T-helper 2 cell treated with Interferon-gamma antibody and Interleukin-4, amounts not matched to agents 5 μg/mL and 100 μg/mL, for 36 hours (primary cell): ENCODE measurements at regions not wholly inside any gene's neighbourhood (a gene's known extent, or its start where the extent isn't known, plus 50 kb on each side); places are given as distances from the start of the nearest gene placed in this dataset.

Experiments
- DNase-seq: peaks from one replicate; pipeline ENCODE4 v3.0.0; 2021; ENCODE audit warnings: low spot score
- H3K27ac Mint-ChIP-seq: one replicate; pipeline ENCODE4 v1.8.0; 2021; ENCODE audit warnings: mild to moderate bottlenecking, mixed read lengths
- H3K27me3 Mint-ChIP-seq: one replicate; pipeline ENCODE4 v1.8.0; 2021; ENCODE audit warnings: low read depth, mixed read lengths
- H3K36me3 Mint-ChIP-seq: one replicate; pipeline ENCODE4 v1.8.0; 2021; ENCODE audit warnings: low read depth, mixed read lengths
- H3K4me1 Mint-ChIP-seq: one replicate; pipeline ENCODE4 v1.8.0; 2021; ENCODE audit warnings: low read depth, mixed read lengths
- H3K4me3 Mint-ChIP-seq: one replicate; pipeline ENCODE4 v1.8.0; 2022; ENCODE audit warnings: mild to moderate bottlenecking, moderate library complexity, mixed read lengths
- H3K9me3 Mint-ChIP-seq: one replicate; pipeline ENCODE4 v1.8.0; 2021; ENCODE audit warnings: mixed read lengths

- H3K36me3 Mint-ChIP-seq = no peaks in the 10 kb centered on the region
- H3K27ac Mint-ChIP-seq = no peak overlapping the region
- no peak overlapping the region for H3K4me3 Mint-ChIP-seq
- H3K27me3 Mint-ChIP-seq = no peaks in the 10 kb centered on the region
- DNase-seq = no peak
- no peaks in the 10 kb centered on the region for H3K4me1 Mint-ChIP-seq
- no peaks in the 10 kb centered on the region for H3K9me3 Mint-ChIP-seq
Observed at GRCh38 chr9:120104771-120105170, 475.2 kb downstream of the CDK5RAP2 start.

GRCh38 chr9:120100595-120100994 is 479.4 kb downstream of the CDK5RAP2 start:
- Mint-ChIP-seq H3K4me1 (no peaks in the 10 kb centered on the region), H3K36me3 (no peaks in the 10 kb centered on the region), H3K27me3 (no peaks in the 10 kb centered on the region), H3K4me3 (no peak overlapping the region), H3K9me3 (no peaks in the 10 kb centered on the region), H3K27ac (no peak overlapping the region)
- DNase-seq = no peak

GRCh38 chr9:120099065-120099464 is 480.9 kb downstream of the CDK5RAP2 start:
- Mint-ChIP-seq H3K27me3 (no peaks in the 10 kb centered on the region), H3K4me3 (no peak overlapping the region), H3K36me3 (no peaks in the 10 kb centered on the region), H3K4me1 (no peaks in the 10 kb centered on the region), H3K27ac (no peak overlapping the region), H3K9me3 (no peaks in the 10 kb centered on the region)
- no peak for DNase-seq

GRCh38 chr9:120098584-120098983 is 481.4 kb downstream of the CDK5RAP2 start:
- Mint-ChIP-seq H3K36me3 (no peaks in the 10 kb centered on the region), H3K27ac (no peak overlapping the region), H3K9me3 (no peaks in the 10 kb centered on the region), H3K4me3 (no peak overlapping the region), H3K27me3 (no peaks in the 10 kb centered on the region), H3K4me1 (no peaks in the 10 kb centered on the region)
- DNase-seq = no peak

GRCh38 chr9:120091206-120091605 is 488.8 kb downstream of the CDK5RAP2 start:
- Mint-ChIP-seq H3K27me3 (no peaks in the 10 kb centered on the region), H3K27ac (no peak overlapping the region), H3K9me3 (peaks cover 9% of the 10 kb centered on the region), H3K36me3 (no peaks in the 10 kb centered on the region), H3K4me3 (no peak overlapping the region), H3K4me1 (no peaks in the 10 kb centered on the region)
- no peak for DNase-seq

GRCh38 chr9:120080849-120081248 is 499.1 kb downstream of the CDK5RAP2 start:
- Mint-ChIP-seq H3K4me3 (no peak overlapping the region), H3K9me3 (peaks cover 10% of the 10 kb centered on the region), H3K27ac (no peak overlapping the region), H3K4me1 (no peaks in the 10 kb centered on the region), H3K27me3 (no peaks in the 10 kb centered on the region), H3K36me3 (no peaks in the 10 kb centered on the region)
- no peak for DNase-seq

GRCh38 chr9:120078112-120078511 is 501.9 kb downstream of the CDK5RAP2 start:
- Mint-ChIP-seq H3K27ac (no peak overlapping the region), H3K36me3 (no peaks in the 10 kb centered on the region), H3K4me1 (no peaks in the 10 kb centered on the region), H3K4me3 (no peak overlapping the region), H3K27me3 (no peaks in the 10 kb centered on the region), H3K9me3 (no peaks in the 10 kb centered on the region)
- DNase-seq = no peak

- DNase-seq = no peak
- no peaks in the 10 kb centered on the region for H3K9me3 Mint-ChIP-seq
- H3K27me3 Mint-ChIP-seq = no peaks in the 10 kb centered on the region
- no peaks in the 10 kb centered on the region for H3K4me1 Mint-ChIP-seq
- no peak overlapping the region for H3K4me3 Mint-ChIP-seq
- no peak overlapping the region for H3K27ac Mint-ChIP-seq
- H3K36me3 Mint-ChIP-seq = no peaks in the 10 kb centered on the region
Observed at GRCh38 chr9:120071760-120072159, 508.2 kb downstream of the CDK5RAP2 start.

- peaks cover 5% of the 10 kb centered on the region for H3K9me3 Mint-ChIP-seq
- H3K36me3 Mint-ChIP-seq = no peaks in the 10 kb centered on the region
- no peak for DNase-seq
Observed at GRCh38 chr9:120066315-120066714, 513.7 kb downstream of the CDK5RAP2 start.

GRCh38 chr9:120065151-120065550 is 514.8 kb downstream of the CDK5RAP2 start:
- H3K4me3 Mint-ChIP-seq = no peak overlapping the region
- DNase-seq = no peak
- H3K27ac Mint-ChIP-seq = no peak overlapping the region
- H3K27me3 Mint-ChIP-seq = no peaks in the 10 kb centered on the region
- peaks cover 5% of the 10 kb centered on the region for H3K9me3 Mint-ChIP-seq
- no peaks in the 10 kb centered on the region for H3K4me1 Mint-ChIP-seq
- no peaks in the 10 kb centered on the region for H3K36me3 Mint-ChIP-seq

More at GRCh38 chr9:120066315-120066714, 513.7 kb downstream of the CDK5RAP2 start:
- Mint-ChIP-seq H3K4me3 (no peak overlapping the region), H3K27ac (no peak overlapping the region), H3K4me1 (no peaks in the 10 kb centered on the region), H3K27me3 (no peaks in the 10 kb centered on the region)

- Mint-ChIP-seq H3K4me1 (no peaks in the 10 kb centered on the region), H3K27me3 (no peaks in the 10 kb centered on the region), H3K27ac (no peak overlapping the region), H3K36me3 (no peaks in the 10 kb centered on the region), H3K9me3 (no peaks in the 10 kb centered on the region), H3K4me3 (no peak overlapping the region)
- DNase-seq = no peak
Observed at GRCh38 chr9:120045011-120045410, 535.0 kb downstream of the CDK5RAP2 start.

GRCh38 chr9:120043448-120043847 is 536.5 kb downstream of the CDK5RAP2 start:
- H3K27ac Mint-ChIP-seq = no peak overlapping the region
- H3K27me3 Mint-ChIP-seq = no peaks in the 10 kb centered on the region
- no peaks in the 10 kb centered on the region for H3K36me3 Mint-ChIP-seq
- no peak for DNase-seq
- H3K4me1 Mint-ChIP-seq = no peaks in the 10 kb centered on the region
- no peak overlapping the region for H3K4me3 Mint-ChIP-seq
- no peaks in the 10 kb centered on the region for H3K9me3 Mint-ChIP-seq

GRCh38 chr9:120040896-120041295 is 539.1 kb downstream of the CDK5RAP2 start:
- H3K27ac Mint-ChIP-seq = no peak overlapping the region
- no peaks in the 10 kb centered on the region for H3K36me3 Mint-ChIP-seq
- no peaks in the 10 kb centered on the region for H3K4me1 Mint-ChIP-seq
- DNase-seq = no peak
- H3K9me3 Mint-ChIP-seq = no peaks in the 10 kb centered on the region
- no peak overlapping the region for H3K4me3 Mint-ChIP-seq
- no peaks in the 10 kb centered on the region for H3K27me3 Mint-ChIP-seq

- no peak for DNase-seq
- Mint-ChIP-seq H3K4me1 (no peaks in the 10 kb centered on the region), H3K36me3 (no peaks in the 10 kb centered on the region)
Observed at GRCh38 chr9:120038342-120038741, 541.6 kb downstream of the CDK5RAP2 start.

GRCh38 chr9:120032639-120033038 is 547.3 kb downstream of the CDK5RAP2 start:
- Mint-ChIP-seq H3K27me3 (no peaks in the 10 kb centered on the region), H3K4me1 (no peaks in the 10 kb centered on the region), H3K4me3 (no peak overlapping the region), H3K9me3 (no peaks in the 10 kb centered on the region), H3K27ac (no peak overlapping the region), H3K36me3 (no peaks in the 10 kb centered on the region)
- no peak for DNase-seq

More at GRCh38 chr9:120038342-120038741, 541.6 kb downstream of the CDK5RAP2 start:
- Mint-ChIP-seq H3K4me3 (no peak overlapping the region), H3K27me3 (no peaks in the 10 kb centered on the region), H3K9me3 (no peaks in the 10 kb centered on the region), H3K27ac (no peak overlapping the region)
